B cell (primary cell): ENCODE measurements at regions not wholly inside any gene's neighbourhood (a gene's known extent, or its start where the extent isn't known, plus 50 kb on each side); places are given as distances from the start of the nearest gene placed in this dataset.

Experiments
- CTCF ChIP-seq: fragments of 200-600 bp; IDR thresholded peaks from one replicate; pipeline ENCODE4 v1.8.0; 2022; ENCODE audit warnings: antibody characterized with exemption, mild to moderate bottlenecking
- EZH2 ChIP-seq: IDR thresholded peaks from 2 replicates; pipeline ENCODE4 v1.6.1; 2012; ENCODE audit warnings: borderline replicate concordance, low read depth, mild to moderate bottlenecking, moderate library complexity, low read length; ENCODE audit not compliant: insufficient read depth, poor library complexity, severe bottlenecking

GRCh38 chr6:14822679-14823078, 423.2 kb upstream of the JARID2 start:
- TF ChIP-seq CTCF (no peak), EZH2 (no peak)
